Neural cell (in vitro differentiated cells): ENCODE measurements at regions not wholly inside any gene's neighbourhood (a gene's known extent, or its start where the extent isn't known, plus 50 kb on each side); places are given as distances from the start of the nearest gene placed in this dataset.

Experiments used
- MXI1 ChIP-seq: fragments of 450-650 bp; conservative IDR thresholded peaks from 2 replicates; pipeline ENCODE4 v1.6.1; 2014; ENCODE audit warnings: antibody characterized with exemption, mild to moderate bottlenecking; ENCODE audit not compliant: poor library complexity, severe bottlenecking
- SMC3 ChIP-seq: fragments of 450-650 bp; conservative IDR thresholded peaks from 2 replicates; pipeline ENCODE4 v1.6.1; 2014; ENCODE audit warnings: antibody characterized with exemption, mild to moderate bottlenecking, moderate library complexity; ENCODE audit not compliant: poor library complexity
- TF ChIP-seq, protein P1 (sequence below): fragments of 450-650 bp; IDR thresholded peaks from 2 replicates; pipeline ENCODE4 v1.5.1; 2014; ENCODE audit warnings: antibody characterized with exemption, mild to moderate bottlenecking, moderate library complexity; ENCODE audit not compliant: poor library complexity, severe bottlenecking

DNA sequence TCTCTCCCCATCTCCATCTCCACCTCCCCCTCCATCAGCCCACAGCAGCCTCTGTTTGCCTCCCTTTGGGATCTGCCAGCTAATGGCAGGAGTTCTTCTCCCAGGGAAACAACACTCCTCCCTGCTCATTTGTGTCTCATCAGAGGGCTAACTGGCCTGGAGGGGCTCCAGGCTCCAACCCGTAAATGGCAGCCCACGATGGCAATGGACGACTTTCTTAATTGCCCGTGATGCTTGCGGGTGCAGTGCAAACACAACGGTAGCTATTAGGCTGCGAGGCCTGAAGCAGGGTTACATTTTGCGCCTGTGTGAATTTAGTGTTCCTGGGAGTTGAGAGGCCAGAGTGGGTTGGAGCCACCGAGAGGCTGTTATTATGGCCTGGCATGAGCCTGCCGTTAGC, 285.1 kb downstream of the TNS1 start:
- TF ChIP-seq MXI1 (no peak), SMC3 (no peak)
- TF ChIP-seq, protein P1, sequence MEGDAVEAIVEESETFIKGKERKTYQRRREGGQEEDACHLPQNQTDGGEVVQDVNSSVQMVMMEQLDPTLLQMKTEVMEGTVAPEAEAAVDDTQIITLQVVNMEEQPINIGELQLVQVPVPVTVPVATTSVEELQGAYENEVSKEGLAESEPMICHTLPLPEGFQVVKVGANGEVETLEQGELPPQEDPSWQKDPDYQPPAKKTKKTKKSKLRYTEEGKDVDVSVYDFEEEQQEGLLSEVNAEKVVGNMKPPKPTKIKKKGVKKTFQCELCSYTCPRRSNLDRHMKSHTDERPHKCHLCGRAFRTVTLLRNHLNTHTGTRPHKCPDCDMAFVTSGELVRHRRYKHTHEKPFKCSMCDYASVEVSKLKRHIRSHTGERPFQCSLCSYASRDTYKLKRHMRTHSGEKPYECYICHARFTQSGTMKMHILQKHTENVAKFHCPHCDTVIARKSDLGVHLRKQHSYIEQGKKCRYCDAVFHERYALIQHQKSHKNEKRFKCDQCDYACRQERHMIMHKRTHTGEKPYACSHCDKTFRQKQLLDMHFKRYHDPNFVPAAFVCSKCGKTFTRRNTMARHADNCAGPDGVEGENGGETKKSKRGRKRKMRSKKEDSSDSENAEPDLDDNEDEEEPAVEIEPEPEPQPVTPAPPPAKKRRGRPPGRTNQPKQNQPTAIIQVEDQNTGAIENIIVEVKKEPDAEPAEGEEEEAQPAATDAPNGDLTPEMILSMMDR = no peak
